Right atrium auricular region (tissue), 2 donors: ENCODE measurements at regions not wholly inside any gene's neighbourhood (a gene's known extent, or its start where the extent isn't known, plus 50 kb on each side); places are given as distances from the start of the nearest gene placed in this dataset.

ENCODE experiments used
- DNase-seq: peaks from one replicate; pipeline ENCODE4 v3.0.0-alpha.2; 2019; ENCODE audit warnings: low spot score
- H3K27ac ChIP-seq, 2 donors: fragments of 200-600 bp; sonication (generic); 1 replicate in 1 of 2; 2 replicates in 1 of 2; pipeline ENCODE4 v1.5.1; 2016 to 2019
- H3K27me3 ChIP-seq, 2 donors: fragments of 200-600 bp; sonication (generic); one replicate each; pipeline versions ENCODE4 v1.5.1 to v1.6.0; 2017 to 2019
- H3K36me3 ChIP-seq: fragments of 200-600 bp; sonication (generic); one replicate; pipeline ENCODE4 v1.5.1; 2016
- H3K4me1 ChIP-seq, 2 donors: fragments of 200-600 bp; sonication (generic); one replicate each; pipeline versions ENCODE4 v1.5.1 to v1.6.0; 2017 to 2019
- H3K4me3 ChIP-seq, 2 donors: fragments of 200-600 bp; sonication (generic); 1 replicate in 1 of 2; 2 replicates in 1 of 2; pipeline ENCODE4 v1.5.1; 2017 to 2019; ENCODE audit warnings: mild to moderate bottlenecking in 1 of 2, moderate library complexity in 1 of 2
- H3K9me3 ChIP-seq, 2 donors: fragments of 200-600 bp; sonication (generic); one replicate each; pipeline ENCODE4 v1.5.1; 2019
- CTCF ChIP-seq, 2 donors: fragments of 200-600 bp; sonication (generic); IDR thresholded peaks; one replicate each; pipeline ENCODE4 v1.5.1; 2019; ENCODE audit warnings: antibody characterized with exemption in 2 of 2

- Histone ChIP-seq H3K27ac (no peak overlapping the region), H3K36me3 (no peaks in the 10 kb centered on the region), H3K4me1 (no peaks in the 10 kb centered on the region), H3K27me3 (no peaks in the 10 kb centered on the region), H3K9me3 (peaks cover 4 to 12% of the 10 kb centered on the region in 2 donors), H3K4me3 (no peak overlapping the region)
- TF ChIP-seq CTCF (IDR thresholded peaks at IDR 0.05): no peak
- no peak for DNase-seq
Measured at GRCh38 chr5:128813317-128814070, 151.8 kb upstream of the SLC27A6 start.

- Histone ChIP-seq H3K4me3 (no peak overlapping the region), H3K27me3 (no peaks in the 10 kb centered on the region), H3K4me1 (no peaks in the 10 kb centered on the region), H3K27ac (no peak overlapping the region), H3K36me3 (no peaks in the 10 kb centered on the region), H3K9me3 (peaks cover 4 to 11% of the 10 kb centered on the region in 2 donors)
- no peak for DNase-seq
- no peak for TF ChIP-seq CTCF (IDR thresholded peaks at IDR 0.05)
Measured at GRCh38 chr5:128815201-128815600, 150.1 kb upstream of the SLC27A6 start.

- TF ChIP-seq CTCF (IDR thresholded peaks at IDR 0.05): no peak
- H3K4me3 ChIP-seq: no peak overlapping the region
Measured at GRCh38 chr5:128825826-128826225, 139.5 kb upstream of the SLC27A6 start.

GRCh38 chr5:128826275-128826674, 139.0 kb upstream of the SLC27A6 start:
- Histone ChIP-seq H3K4me3 (no peak overlapping the region), H3K36me3 (no peaks in the 10 kb centered on the region), H3K9me3 (no peaks in the 10 kb centered on the region), H3K27ac (no peak overlapping the region), H3K4me1 (no peaks in the 10 kb centered on the region), H3K27me3 (no peaks in the 10 kb centered on the region)
- no peak for DNase-seq
- TF ChIP-seq CTCF (IDR thresholded peaks at IDR 0.05): no peak

More at GRCh38 chr5:128825826-128826225, 139.5 kb upstream of the SLC27A6 start:
- DNase-seq: no peak
- Histone ChIP-seq H3K4me1 (no peaks in the 10 kb centered on the region), H3K27me3 (no peaks in the 10 kb centered on the region), H3K27ac (no peak overlapping the region), H3K9me3 (no peaks in the 10 kb centered on the region), H3K36me3 (no peaks in the 10 kb centered on the region)

GRCh38 chr5:128836571-128836970, 128.7 kb upstream of the SLC27A6 start:
- no peaks in the 10 kb centered on the region for H3K36me3 ChIP-seq
- no peak for DNase-seq
- no peaks in the 10 kb centered on the region for H3K27me3 ChIP-seq
- no peak for TF ChIP-seq CTCF (IDR thresholded peaks at IDR 0.05)
- no peak overlapping the region for H3K4me3 ChIP-seq
- no peaks in the 10 kb centered on the region for H3K4me1 ChIP-seq
- no peaks in the 10 kb centered on the region for H3K9me3 ChIP-seq
- no peak overlapping the region for H3K27ac ChIP-seq

- Histone ChIP-seq H3K4me1 (no peaks in the 10 kb centered on the region), H3K9me3 (no peaks in the 10 kb centered on the region), H3K4me3 (no peak overlapping the region), H3K27me3 (no peaks in the 10 kb centered on the region), H3K27ac (no peak overlapping the region), H3K36me3 (no peaks in the 10 kb centered on the region)
- TF ChIP-seq CTCF (IDR thresholded peaks at IDR 0.05): no peak
- DNase-seq: no peak
Measured at GRCh38 chr5:128838623-128839022, 126.7 kb upstream of the SLC27A6 start.
